Stimulated activated CD4-positive, alpha-beta T cell treated with anti-CD3 and anti-CD28 coated beads, Interleukin-15, amount 100 ng/mL, for 48 hours (primary cell): ENCODE measurements at regions not wholly inside any gene's neighbourhood (a gene's known extent, or its start where the extent isn't known, plus 50 kb on each side); places are given as distances from the start of the nearest gene placed in this dataset.

ENCODE experiments used
- DNase-seq, 2 donors: peaks; one replicate each; pipeline ENCODE4 v3.0.0-alpha.2; 2020; ENCODE audit warnings: low read depth in 2 of 2

DNA sequence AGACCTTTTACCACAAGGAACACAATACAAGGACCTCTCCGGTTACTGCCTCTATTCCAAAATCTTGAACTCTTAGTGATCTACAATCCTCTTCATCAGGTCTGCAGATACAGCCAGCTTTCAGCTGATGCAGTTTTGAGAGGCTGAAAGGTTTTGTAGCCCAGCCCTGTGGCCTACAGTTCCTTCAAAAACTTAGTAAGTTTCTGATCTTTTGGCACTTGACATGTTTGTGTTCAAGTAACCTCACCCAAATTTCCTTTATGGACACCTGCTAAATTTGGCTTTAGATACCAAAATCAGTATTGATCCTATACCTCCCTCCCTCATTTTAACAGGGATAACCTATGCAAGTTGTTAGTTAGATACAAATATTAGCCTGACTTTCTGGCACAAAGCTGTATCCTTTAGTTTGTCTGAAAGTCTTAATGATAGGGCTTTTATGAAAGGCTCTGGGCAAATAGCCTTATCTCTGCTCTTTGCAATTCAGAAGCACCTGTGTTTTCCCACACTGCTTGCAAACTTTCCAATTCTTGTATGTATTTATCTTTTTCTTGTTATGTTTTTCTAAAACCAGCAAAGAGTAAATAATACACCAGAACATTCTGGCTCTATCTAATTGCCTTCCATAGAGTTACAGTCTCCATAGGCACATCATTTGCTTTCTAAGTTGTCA, 650.5 kb upstream of the KLHL29 start:
- no peak for DNase-seq

DNA sequence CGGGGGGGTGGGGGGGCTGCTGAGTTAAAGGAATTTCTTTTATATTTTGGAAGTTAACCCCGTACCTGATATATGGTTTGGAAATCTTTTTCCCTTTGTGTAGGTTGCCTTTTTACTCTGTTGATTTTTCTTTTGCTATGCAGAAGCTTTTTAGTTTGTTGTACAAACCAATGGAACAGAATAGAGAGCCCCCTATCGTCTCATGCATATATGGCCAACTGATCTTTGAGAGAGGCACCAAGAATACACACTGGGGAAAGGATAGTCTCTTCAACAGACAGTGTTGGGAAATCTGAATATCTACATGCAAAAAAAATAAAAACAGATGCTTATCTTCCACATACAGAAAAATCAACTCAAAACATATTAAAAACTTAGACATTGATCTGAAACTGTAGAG, 647.8 kb upstream of the KLHL29 start:
- no peak for DNase-seq

DNA sequence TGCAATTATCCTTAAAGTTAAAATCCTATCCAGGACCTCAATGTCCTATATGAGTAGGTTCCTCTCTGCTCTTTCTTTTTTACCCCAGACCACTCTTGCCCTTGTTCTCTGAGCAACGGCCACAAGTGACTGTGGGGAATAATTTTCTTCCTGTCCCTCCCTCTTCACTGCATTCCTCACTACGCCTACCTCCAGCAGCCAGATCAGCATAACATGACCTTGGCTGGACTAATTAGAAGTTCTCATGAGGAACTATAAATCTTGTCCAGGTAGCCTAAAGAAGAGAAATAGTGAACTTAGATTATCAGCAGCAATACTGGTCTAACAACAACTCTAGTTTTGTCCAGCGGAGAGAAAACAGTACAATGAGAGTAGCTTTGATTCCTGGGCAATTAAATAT, 643.8 kb upstream of the KLHL29 start:
- DNase-seq: no peak

DNA sequence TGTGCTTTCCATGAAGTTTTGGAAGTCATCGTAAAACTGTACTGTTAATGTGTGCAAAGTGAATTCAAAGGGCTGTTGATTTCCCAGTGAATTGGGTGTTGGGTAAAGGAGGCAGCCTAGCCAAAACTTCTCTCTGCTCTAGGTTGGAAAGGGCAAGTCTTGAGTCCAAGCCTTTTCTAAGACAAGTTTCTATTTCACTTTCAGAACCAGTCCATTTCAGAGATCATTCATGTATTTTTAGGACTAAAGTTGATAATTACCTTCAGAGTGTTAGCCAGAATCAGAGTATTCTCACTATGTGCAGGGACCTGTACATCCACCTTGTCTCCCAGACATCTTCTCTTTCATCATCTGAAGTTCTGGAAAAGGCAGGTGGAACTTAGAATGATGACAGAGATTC, 636.1 kb upstream of the KLHL29 start:
- DNase-seq: no peak

DNA sequence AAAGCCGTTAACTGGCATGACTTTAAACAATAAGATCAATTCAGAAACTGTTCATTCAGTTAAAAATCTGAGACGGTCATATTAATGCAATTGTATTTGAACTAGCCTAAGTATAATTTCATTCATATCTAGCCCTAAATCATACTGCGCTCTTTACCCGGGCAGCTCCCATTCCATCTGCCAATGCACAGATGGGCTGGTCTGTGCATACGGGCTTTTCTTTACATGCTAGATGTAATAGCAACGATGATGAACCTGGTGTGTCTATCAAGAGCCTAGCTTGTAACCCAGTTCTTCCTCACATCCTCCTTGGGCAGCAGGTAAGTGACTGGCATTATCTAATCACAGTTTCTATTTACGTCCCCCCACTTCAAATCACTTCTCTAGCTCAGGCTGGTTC, 631.5 kb upstream of the KLHL29 start:
- no peak for DNase-seq

DNA sequence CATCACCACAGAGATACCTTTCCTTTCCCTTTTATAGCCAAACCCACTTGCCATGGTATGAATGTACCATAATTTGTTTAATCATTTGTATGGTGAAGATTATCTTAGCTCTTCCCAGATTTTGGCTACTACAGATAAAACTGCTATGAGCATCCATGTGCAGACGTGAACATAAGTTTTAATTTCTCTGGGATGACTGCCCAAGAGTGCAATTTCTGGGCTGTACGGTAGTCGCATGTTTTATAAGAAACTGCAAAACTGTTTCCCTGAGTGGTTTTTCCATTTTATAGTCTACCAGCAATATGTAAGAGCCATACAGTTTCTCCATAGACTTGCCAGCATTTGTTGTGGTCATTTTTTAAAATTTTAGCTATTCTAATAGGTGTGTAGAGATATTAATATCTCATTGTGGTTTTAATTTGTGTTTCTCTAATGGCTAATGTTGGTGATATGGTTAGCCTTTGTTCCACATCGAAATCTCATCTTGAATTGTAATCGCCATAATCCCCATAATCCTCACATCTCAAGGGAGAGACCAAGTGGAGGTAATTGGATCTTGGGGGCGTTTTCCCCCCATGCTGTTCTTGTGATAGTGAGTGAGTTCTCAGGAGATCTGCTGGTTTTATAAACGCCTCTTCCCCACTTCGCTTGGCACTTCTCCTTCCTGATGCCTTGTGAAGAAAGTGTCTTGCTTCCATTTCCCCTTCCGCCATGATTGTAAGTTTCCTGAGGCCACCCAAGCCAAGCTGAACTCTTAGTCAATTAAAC, 628.5 kb upstream of the KLHL29 start:
- DNase-seq: no peak

DNA sequence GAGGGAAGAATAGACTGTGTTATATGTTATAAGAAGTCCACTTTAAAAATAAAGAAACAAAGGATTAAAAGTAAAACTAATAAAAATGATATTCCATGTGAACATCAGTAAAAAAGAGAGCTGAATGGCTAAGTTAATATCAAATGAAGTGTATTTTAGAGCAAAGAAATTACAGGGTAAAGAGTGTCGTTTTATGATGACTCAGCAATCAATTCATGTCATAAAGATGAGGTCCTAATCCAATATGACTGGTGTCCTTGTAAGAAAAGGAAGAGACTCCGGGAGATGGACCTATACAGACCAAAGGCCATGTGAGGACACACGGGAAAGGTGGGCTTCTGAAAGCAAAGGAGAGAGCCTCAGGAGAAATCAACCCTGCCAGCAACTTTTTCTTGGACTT, 615.5 kb upstream of the KLHL29 start:
- no peak for DNase-seq

DNA sequence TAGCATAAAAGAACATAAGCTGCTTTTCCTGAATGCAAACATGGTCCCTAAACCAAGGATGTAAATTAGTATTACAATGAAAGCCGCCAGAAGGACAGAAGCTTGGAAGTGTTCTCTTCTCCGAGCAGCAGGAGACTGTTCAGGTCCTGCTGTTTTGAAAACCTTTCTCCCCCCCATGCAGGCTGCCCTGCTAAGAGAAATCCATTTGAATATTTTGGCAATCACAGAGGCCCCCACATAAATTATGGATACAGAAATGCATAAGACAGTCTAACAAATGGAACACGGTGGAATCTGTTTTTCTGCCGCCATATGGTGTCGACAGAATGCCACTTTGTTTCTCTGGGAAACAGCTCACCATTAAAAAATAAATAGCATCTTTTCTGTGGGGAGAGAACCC, 600.4 kb upstream of the KLHL29 start:
- no peak for DNase-seq

DNA sequence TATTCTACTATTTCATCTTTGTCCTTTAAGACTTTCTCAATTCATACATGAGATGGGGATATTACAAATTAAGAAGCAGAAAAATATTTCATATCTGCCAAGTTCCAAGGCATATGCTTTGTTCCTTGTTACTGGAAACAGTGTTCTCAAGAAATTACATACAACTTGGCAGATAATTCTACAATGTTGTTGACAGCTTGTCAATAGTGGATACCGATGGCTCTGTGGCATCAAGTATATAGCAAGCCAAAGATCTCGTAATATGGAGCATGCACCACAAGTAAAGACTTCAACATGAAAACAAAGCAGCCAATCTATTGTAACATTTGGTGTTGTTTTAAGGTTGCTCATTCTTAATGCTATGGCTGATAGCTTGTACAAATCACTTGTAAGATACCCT, 598.2 kb upstream of the KLHL29 start:
- no peak for DNase-seq

DNA sequence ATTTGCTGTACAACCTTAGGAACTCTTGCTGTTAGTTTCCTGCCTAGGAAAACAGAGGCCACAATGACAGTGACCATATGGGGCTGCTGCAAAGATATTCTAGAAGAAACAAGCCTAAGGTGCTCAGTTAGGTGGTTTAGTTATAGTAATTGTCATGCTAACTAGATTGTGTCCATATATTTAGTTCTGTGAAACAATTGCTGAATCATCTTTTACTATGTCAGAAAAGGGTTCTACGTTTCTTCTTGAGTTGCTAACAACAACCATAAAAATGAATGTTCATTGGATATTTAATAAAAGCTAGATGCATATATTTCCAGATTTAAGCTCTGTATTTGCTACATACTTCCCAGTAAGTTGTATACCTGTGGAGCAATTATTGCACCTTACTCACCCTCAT, 597.2 kb upstream of the KLHL29 start:
- no peak for DNase-seq

DNA sequence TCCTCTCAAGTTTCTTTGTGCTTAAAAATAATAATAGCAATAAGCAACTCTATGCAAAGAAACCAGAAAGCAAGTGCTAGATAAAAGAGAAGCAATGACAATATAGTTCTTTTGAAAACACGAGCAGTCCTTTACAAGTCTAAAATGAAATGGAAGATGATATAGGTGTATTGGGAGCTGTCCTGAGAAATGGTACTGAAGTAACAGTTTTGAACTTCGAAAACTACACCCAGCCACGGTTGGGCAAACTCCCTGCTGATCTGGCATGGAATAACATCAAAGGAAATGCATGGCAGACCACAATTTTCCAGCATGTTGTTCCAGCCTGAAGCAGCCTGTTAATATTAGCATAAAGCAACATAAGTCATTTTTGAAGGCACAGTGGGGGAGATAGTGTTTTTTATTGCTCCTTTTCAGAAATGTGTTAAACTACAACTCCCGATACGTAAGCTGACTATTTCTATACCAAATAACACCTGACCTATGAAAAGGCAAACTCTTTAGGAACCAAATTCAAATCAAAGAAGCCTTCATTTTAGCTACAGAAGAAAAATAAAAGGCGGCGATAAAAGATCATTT, 596.1 kb upstream of the KLHL29 start:
- no peak for DNase-seq

DNA sequence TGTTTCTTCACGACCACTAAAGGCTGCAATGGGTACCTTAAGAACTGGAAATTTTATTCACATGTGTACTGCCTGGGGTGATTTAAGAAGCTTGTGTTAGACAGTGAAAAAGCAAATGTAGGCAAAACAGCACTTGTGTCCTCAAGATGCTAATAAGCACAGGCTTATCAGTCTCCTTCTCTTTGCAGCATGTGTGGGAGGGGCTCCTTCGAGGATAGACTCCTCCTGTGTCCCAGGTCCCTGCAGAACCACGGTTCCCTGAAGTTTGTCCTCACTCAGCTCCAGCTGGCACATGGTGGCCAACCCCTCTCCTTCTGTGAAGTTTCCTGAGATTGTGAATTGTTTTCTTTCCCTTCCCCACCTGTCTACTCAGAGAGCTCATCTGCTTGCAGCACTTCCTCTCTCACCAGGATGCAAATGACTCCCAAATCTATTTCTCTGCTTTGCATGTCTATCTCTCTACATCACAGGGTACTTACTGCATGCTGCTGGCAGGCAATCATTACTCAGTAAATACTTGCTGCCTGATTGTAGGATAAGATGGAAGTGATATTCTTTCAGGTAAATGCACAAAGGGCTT, 589.6 kb upstream of the KLHL29 start:
- DNase-seq: no peak

DNA sequence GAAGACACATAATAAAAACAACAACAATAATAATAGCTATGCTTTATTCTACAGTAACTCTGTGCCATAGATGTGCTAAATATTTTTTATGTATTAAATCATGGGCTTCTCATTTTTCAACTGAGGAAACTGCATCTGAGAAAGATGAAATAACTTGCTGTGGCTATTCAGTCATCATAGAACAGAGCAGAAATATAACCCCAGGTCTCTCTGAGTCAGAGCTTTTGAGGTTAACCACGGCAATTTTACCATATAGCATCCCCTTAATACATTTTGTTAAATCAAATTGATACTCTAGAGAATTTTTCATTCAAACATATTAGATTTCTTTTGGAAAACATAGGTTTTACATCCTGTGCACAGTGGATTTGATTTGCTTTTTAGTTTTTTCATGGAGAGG, 586.6 kb upstream of the KLHL29 start:
- no peak for DNase-seq

DNA sequence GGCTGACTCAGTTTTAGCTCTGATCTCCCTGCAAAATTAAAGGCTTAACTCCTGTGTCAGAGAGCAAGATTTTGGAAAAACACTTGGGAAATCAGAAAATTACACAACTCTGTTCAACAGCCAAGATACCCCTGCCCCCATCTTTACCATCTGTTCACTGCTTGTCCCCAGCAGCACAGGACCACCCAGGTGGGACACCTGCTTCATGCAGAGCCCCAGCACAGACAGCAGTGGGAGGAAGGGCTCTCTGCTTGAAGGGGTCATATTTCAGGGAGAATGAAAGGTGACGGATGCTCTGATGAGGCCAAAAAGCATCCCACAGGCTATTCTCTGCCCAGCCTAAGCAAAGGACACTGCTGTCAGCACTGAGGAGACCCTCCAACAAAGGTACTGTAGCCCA, 584.6 kb upstream of the KLHL29 start:
- no peak for DNase-seq

DNA sequence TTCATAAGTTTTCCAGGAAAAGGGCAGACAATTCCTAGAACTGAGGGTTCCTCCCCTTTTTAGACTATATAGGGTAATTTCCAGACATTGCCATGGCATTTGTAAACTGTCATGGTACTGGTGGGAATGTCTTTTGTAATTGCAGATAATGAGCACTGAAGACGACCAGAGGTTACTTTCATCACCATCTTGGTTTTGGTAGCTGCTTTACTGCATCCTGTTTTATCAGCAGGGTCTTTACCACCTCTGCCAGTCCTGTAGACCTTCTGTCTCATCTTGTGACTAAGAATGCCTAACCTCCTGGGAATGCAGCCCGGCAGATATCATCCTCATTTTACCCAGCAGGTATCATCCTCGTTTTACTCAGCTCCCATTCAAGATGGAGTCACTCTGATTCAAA, 583.9 kb upstream of the KLHL29 start:
- DNase-seq: no peak

DNA sequence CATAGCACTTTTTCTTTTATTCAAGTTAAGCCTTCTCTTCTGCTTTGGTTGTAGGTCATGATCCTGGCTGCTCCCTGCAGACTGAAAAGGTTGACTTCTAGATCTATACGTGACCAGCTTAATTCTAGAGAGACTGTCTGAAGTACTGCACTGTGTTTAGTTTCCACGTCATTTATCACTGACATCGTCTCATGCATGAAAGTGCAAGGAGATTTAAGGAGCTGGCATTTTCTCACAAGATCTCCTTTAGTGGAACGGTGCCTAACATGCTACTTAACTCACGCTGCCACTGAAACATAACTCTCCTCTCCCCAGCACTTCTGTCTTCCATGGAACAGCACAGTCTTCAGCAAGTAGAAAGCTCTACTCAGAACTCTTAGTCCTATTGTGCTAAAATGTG, 583.0 kb upstream of the KLHL29 start:
- DNase-seq: no peak

DNA sequence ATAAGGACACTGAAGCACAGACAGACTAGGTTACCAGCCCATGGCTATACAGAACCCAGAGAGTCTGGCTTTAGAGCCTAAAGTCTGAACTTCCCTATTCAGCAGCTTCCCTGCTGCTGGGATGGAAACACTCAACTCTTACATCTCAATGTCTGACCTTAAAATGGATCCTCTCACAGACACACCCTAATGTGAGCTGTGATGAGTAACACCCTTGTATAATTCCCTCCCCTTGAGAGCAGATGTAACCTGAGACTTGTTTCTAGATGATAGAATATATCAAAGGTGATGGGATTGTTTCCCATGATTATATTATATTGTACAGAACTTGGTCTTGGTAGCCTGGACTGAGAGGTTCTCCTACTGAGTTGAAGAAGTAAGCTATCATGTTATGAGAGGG, 577.1 kb upstream of the KLHL29 start:
- DNase-seq: no peak

DNA sequence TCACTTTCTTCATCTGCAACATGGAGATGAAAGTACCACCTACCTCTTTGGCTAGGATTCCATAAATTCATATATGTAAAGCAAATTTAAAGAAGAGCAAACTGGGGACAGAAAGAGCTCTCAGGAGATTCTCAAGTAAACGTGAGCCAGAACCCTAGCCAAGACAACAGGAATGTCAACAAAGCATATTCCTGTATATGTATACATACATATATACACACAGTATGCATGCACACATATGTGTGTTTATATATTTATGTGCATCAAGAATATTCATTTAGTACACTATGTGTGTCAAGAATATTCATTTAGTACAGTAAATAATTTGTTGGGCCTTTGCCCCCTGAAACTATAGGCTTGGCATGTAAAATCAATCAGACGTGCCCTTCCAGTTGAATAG, 574.4 kb upstream of the KLHL29 start:
- no peak for DNase-seq

DNA sequence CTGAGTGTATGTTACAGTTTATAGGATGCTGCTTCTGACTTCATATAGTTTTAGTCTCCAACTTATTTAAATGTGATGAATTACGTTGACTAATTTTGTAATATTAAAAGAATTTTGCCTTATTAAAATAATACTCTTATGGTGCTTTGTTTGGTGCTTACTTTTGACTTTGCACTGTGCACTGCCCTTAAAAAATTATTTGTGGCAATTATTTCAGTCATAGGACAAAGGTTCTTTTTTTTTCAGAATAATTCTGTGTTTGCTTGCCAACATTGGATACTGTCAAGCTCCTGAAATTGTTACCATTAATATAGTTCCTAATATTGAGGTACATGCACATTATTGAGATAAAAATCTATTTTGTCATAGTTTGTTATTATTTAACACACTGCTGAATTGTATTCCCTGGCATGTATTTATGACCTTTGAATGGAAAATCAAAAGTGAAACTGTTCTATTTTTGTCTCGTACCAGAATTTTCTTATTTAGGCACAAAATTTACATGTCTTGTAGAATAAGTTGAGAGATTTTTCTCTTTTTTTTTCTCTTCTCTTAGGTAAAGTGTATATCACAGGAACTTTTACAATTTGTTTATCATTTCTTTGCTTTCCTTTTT, 572.8 kb upstream of the KLHL29 start:
- no peak for DNase-seq

DNA sequence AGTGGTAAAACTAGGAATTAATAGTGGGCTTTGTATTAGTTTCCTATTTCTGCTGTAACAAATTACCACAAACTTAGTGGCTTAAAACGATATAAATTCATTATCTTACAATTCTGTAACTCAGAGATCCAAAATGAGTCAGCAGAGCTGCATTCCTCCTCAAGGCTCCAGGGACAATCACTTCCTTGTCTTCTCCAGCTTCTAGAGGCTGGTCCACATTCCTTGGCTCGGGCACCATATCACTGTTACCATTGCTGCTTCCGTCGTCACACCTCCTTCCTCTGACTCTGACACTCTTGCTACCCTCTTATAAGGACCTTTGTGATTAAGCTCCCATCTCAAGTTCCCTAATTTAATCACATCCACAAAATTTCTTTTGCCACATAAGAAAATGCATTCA, 567.8 kb upstream of the KLHL29 start:
- no peak for DNase-seq

DNA sequence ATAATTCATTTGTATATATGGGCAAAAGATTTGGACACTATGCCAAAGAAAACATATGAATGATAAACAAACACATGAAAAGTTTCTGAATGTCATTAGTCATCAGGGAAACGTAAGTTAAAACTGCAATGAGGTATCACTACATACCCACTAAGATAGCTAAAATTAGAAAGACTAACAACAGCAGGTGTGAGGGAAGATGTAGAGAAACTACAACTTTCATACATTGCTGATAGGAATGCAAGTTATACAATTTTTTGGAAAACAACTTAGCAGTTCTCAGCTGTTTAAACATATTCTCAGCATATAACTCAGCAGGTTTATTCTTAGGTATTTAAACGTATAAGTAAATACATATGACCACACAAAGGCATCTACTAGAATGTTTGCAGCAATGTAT, 563.5 kb upstream of the KLHL29 start:
- DNase-seq: no peak

DNA sequence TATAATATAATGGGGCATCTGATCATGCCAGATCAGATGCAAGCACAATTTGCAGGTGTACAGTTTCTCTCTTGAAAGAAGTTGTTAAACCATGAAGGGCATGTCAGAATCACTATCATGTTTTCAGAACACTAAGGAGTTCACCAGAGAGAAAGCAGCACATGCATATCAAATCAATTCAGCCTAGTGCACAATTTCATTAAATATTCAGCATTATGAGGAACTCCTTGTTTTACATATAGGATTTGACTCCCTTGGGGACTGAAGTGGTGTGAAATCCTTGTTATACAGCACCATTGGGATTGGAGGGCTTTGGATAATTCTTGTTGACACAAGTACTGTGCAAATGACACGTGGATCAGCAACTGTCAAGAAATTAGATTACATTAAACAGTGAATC, 562.1 kb upstream of the KLHL29 start:
- no peak for DNase-seq

DNA sequence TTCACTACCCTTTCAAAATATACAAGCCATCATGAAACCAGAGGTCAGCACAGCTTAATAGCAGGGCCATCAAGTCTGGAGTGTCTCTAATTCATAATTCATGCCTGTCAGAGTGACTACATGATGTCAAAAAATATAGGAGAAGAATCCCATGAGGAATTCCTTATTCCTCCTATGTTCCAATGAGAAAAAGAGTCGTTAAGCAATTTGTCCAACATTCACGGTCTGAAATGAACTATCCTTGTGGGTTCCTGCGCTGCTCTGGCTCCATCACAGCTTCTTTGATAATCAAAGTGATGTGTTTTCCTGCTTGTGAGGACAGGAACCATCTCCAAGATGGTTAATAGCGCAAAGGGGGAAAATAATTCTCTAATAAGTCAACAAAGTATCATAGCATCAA, 560.4 kb upstream of the KLHL29 start:
- DNase-seq: no peak
